Natural killer cell (primary cell): ENCODE measurements at regions not wholly inside any gene's neighbourhood (a gene's known extent, or its start where the extent isn't known, plus 50 kb on each side); places are given as distances from the start of the nearest gene placed in this dataset.

Experiments used
- ATAC-seq, 3 donors: fragments of 150-1000 bp in 2 of 3; fragments of 200-7000 bp in 1 of 3; cut with Tn5 transposase; 1 replicate in 1 of 3; 2 replicates in 2 of 3; pipeline ENCODE4 v1.10.0; 2021; ENCODE audit warnings: mild to moderate bottlenecking in 2 of 3, moderate library complexity in 2 of 3
- DNase-seq, 2 donors: peaks; one replicate each; pipeline versions ENCODE4 v3.0.0 to v3.0.0-alpha.2; 2013 to 2021; ENCODE audit warnings: mixed read lengths in 1 of 2
- H3K27ac ChIP-seq: one replicate; pipeline ENCODE4 v1.5.1; 2013; ENCODE audit warnings: mild to moderate bottlenecking, low read length
- H3K27me3 ChIP-seq: one replicate; pipeline ENCODE4 v1.6.1; 2013; ENCODE audit warnings: low read length; ENCODE audit not compliant: control insufficient read depth, insufficient read depth
- H3K36me3 ChIP-seq: one replicate; pipeline ENCODE4 v1.6.1; 2013; ENCODE audit warnings: low read length; ENCODE audit not compliant: control insufficient read depth, insufficient read depth
- H3K4me1 ChIP-seq: one replicate; pipeline ENCODE4 v1.6.1; 2013; ENCODE audit warnings: low read length; ENCODE audit not compliant: control insufficient read depth, insufficient read depth
- H3K4me3 ChIP-seq: one replicate; pipeline ENCODE4 v1.5.1; 2013; ENCODE audit warnings: low read length
- H3K9me3 ChIP-seq: one replicate; pipeline ENCODE4 v1.6.1; 2013; ENCODE audit warnings: low read length; ENCODE audit not compliant: control insufficient read depth, insufficient read depth
- H3K27ac Mint-ChIP-seq, 2 donors: one replicate each; pipeline ENCODE4 v1.8.0; 2022; ENCODE audit warnings: mild to moderate bottlenecking in 2 of 2, mixed read lengths in 2 of 2, moderate library complexity in 1 of 2
- H3K27me3 Mint-ChIP-seq, 2 donors: one replicate each; pipeline ENCODE4 v1.8.0; 2022; ENCODE audit warnings: low read depth in 2 of 2, mixed read lengths in 2 of 2
- H3K36me3 Mint-ChIP-seq: one replicate; pipeline ENCODE4 v1.8.0; 2022; ENCODE audit warnings: mixed read lengths
- H3K4me1 Mint-ChIP-seq, 2 donors: one replicate each; pipeline ENCODE4 v1.8.0; 2022; ENCODE audit warnings: mixed read lengths in 2 of 2
- H3K4me3 Mint-ChIP-seq: one replicate; pipeline ENCODE4 v1.8.0; 2022; ENCODE audit warnings: mild to moderate bottlenecking, moderate library complexity, mixed read lengths
- H3K9me3 Mint-ChIP-seq, 2 donors: one replicate each; pipeline ENCODE4 v1.8.0; 2022; ENCODE audit warnings: mixed read lengths in 2 of 2
- WGBS: methylation state at CpG from one replicate; pipeline ENCODE4 v1.1.7; 2013; ENCODE audit warnings: missing lambda C conversion rate; ENCODE audit not compliant: insufficient coverage; 5-methylcytosine and 5-hydroxymethylcytosine counted together
- intact Hi-C: fragments of 100-400 bp; cut with micrococcal nuclease; formaldehyde crosslinking; loops from one replicate; pipeline ENCODE4 v1.14.2; 2022
- TF ChIP-seq, protein P1 (sequence below): fragments of 200-600 bp; IDR thresholded peaks from one replicate; pipeline ENCODE4 v1.8.0; 2022; ENCODE audit warnings: antibody characterized with exemption

DNA sequence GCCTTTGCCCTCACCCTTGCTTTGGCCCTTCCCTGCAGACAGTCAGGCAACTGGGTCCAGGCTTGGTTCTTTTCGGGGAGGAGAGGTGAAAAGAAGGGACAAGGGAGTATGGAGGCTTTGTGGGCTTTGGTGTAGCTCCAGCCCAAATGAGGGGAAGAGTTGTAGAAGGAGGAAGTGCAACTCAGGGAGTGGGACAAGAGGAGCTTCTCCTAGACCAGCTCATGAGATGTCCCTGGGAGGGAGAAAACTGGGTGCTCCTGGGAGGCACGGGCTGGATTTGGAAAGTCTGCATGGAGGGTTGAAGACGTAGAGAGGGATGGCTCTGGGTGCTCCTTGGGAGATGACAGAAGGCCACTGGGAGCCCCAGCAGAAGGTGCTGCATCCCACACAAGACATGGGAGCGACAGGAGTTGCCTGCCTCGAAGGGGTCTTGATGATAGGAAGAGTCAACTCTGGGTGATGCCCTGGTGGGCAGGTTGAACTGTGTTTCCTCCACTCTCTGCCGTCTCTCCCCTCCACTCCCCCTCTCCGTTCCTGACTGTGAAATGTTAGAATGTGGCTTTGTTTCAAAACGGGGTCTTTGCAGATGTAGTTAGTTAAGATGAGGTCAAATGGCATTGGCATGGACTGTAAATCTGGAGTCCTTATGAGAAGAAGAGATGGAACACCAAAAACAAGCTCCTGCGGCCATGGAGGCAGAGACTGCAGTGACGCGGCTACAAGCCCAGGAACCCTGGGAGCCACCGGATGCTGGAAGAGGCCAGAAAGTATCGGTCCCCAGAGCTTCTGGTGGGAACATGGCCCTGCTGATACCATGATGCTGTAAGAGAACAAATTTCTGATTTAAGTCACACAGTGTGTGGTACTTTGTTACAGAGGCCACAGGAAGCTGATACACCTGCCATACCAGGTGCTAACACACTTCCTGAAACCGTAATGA is 298.5 kb downstream of the GLRX3 start:
- no peak overlapping the region for H3K27ac ChIP-seq
- no peaks in the 10 kb centered on the region for H3K27me3 ChIP-seq
- DNase-seq (no peak), ATAC-seq (no peak)
- H3K4me1 ChIP-seq, result no peaks in the 10 kb centered on the region
- H3K4me1 Mint-ChIP-seq, result no peaks in the 10 kb centered on the region
- TF ChIP-seq, protein P1, sequence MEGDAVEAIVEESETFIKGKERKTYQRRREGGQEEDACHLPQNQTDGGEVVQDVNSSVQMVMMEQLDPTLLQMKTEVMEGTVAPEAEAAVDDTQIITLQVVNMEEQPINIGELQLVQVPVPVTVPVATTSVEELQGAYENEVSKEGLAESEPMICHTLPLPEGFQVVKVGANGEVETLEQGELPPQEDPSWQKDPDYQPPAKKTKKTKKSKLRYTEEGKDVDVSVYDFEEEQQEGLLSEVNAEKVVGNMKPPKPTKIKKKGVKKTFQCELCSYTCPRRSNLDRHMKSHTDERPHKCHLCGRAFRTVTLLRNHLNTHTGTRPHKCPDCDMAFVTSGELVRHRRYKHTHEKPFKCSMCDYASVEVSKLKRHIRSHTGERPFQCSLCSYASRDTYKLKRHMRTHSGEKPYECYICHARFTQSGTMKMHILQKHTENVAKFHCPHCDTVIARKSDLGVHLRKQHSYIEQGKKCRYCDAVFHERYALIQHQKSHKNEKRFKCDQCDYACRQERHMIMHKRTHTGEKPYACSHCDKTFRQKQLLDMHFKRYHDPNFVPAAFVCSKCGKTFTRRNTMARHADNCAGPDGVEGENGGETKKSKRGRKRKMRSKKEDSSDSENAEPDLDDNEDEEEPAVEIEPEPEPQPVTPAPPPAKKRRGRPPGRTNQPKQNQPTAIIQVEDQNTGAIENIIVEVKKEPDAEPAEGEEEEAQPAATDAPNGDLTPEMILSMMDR, result no peak
- intact Hi-C loops, result no loop called here
- H3K4me3 ChIP-seq, result no peak overlapping the region
- no peak overlapping the region for H3K4me3 Mint-ChIP-seq
- H3K27ac Mint-ChIP-seq, result no peak overlapping the region
- WGBS, result 81% methylated on average over 10 of the region's 14 CpGs
- peaks cover 0 to 4% of the 10 kb centered on the region in 2 donors for H3K9me3 Mint-ChIP-seq
- no peaks in the 10 kb centered on the region for H3K36me3 ChIP-seq
- no peaks in the 10 kb centered on the region for H3K9me3 ChIP-seq
- H3K27me3 Mint-ChIP-seq, result no peaks in the 10 kb centered on the region
- H3K36me3 Mint-ChIP-seq, result no peaks in the 10 kb centered on the region

DNA sequence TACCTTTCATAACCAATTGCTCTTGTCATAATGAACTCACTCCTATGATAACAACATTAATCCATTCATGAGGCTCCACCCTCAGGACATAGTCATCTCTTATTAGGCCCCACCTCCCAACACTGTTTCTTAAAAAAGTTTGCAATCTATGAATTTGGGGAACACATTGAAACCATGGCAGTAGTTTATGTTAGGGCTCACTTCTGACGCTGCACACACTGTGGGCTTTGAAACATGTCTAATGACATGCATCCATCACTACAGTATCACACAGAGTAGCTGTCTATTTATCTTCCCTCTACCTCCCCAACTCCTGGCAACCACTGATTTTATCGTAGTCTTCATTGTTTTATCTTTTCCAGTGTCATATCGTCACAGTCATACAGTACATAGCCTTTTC is 299.8 kb downstream of the GLRX3 start:
- no peak overlapping the region for H3K4me3 Mint-ChIP-seq
- no peaks in the 10 kb centered on the region for H3K4me1 ChIP-seq
- H3K27me3 ChIP-seq, result no peaks in the 10 kb centered on the region
- H3K36me3 Mint-ChIP-seq, result no peaks in the 10 kb centered on the region
- WGBS, result 86% methylated on average over 3 of the region's 3 CpGs
- H3K9me3 ChIP-seq, result no peaks in the 10 kb centered on the region
- TF ChIP-seq, protein P1, result no peak
- intact Hi-C loops, result no loop called here
- no peak overlapping the region for H3K27ac Mint-ChIP-seq
- H3K27me3 Mint-ChIP-seq, result no peaks in the 10 kb centered on the region
- H3K4me1 Mint-ChIP-seq, result no peaks in the 10 kb centered on the region
- H3K9me3 Mint-ChIP-seq, result peaks cover 0 to 4% of the 10 kb centered on the region in 2 donors
- no peak overlapping the region for H3K4me3 ChIP-seq
- DNase-seq (no peak), ATAC-seq (no peak)
- H3K27ac ChIP-seq, result no peak overlapping the region
- no peaks in the 10 kb centered on the region for H3K36me3 ChIP-seq

- WGBS, result 97% methylated on average over 7 of the region's 7 CpGs
Measured at GRCh38 chr10:130438861-130439260, 302.7 kb downstream of the GLRX3 start.

More at GRCh38 chr10:130438861-130439260, 302.7 kb downstream of the GLRX3 start:
- intact Hi-C loops, result no loop called here
- H3K4me3 Mint-ChIP-seq, result no peak overlapping the region
- TF ChIP-seq, protein P1, result no peak
- H3K27ac Mint-ChIP-seq, result no peak overlapping the region
- no peaks in the 10 kb centered on the region for H3K4me1 ChIP-seq
- no peaks in the 10 kb centered on the region for H3K36me3 ChIP-seq
- H3K9me3 Mint-ChIP-seq, result peaks cover 0 to 2% of the 10 kb centered on the region in 2 donors
- H3K4me1 Mint-ChIP-seq, result no peaks in the 10 kb centered on the region
- no peaks in the 10 kb centered on the region for H3K9me3 ChIP-seq
- no peak overlapping the region for H3K27ac ChIP-seq
- H3K36me3 Mint-ChIP-seq, result no peaks in the 10 kb centered on the region
- ATAC-seq (no peak), DNase-seq (no peak)
- no peak overlapping the region for H3K4me3 ChIP-seq
- H3K27me3 ChIP-seq, result no peaks in the 10 kb centered on the region
- peaks cover 0 to 9% of the 10 kb centered on the region in 2 donors for H3K27me3 Mint-ChIP-seq
